ENCODE measurements at regions not wholly inside any gene's neighbourhood (a gene's known extent, or its start where the extent isn't known, plus 50 kb on each side); places are given as distances from the start of the nearest gene placed in this dataset.
"Not testable (repeated sequence)": the region's sequence is repeated elsewhere in the genome, so short reads cannot be mapped to it uniquely, and the experiment has no call there.

- Histone ChIP-seq H3K9me3 (ENCODE audit: control insufficient read depth in 1 of 2, low read length in 2 of 2) (no peaks in the 10 kb centered on the region), H3K27me3 (ENCODE audit: low read depth, low read length) (no peaks in the 10 kb centered on the region), H3K4me1 (ENCODE audit: control insufficient read depth in 1 of 2, insufficient read depth in 2 of 2, low read length in 2 of 2) (no peaks in the 10 kb centered on the region), H3K36me3 (ENCODE audit: control insufficient read depth in 1 of 2, insufficient read depth in 2 of 2, low read length in 2 of 2) (no peaks in the 10 kb centered on the region), H3K27ac (ENCODE audit: low read length) (no peak overlapping the region), H3K4me3 (ENCODE audit: low read depth in 1 of 2, low read length in 2 of 2) (no peak overlapping the region)
Measured at GRCh38 chr10:3568983-3569382, 216.0 kb downstream of the KLF6 start.

GRCh38 chr10:3568392-3568791 lies 216.6 kb downstream of the KLF6 start:
- no peaks in the 10 kb centered on the region for H3K27me3 ChIP-seq (ENCODE audit: low read depth, low read length)
- no peak overlapping the region for H3K27ac ChIP-seq (ENCODE audit: low read length)
- no peak overlapping the region for H3K4me3 ChIP-seq (ENCODE audit: low read depth in 1 of 2, low read length in 2 of 2)
- no peaks in the 10 kb centered on the region for H3K36me3 ChIP-seq (ENCODE audit: control insufficient read depth in 1 of 2, insufficient read depth in 2 of 2, low read length in 2 of 2)
- H3K9me3 ChIP-seq (ENCODE audit: control insufficient read depth in 1 of 2, low read length in 2 of 2) = no peaks in the 10 kb centered on the region
- no peaks in the 10 kb centered on the region for H3K4me1 ChIP-seq (ENCODE audit: control insufficient read depth in 1 of 2, insufficient read depth in 2 of 2, low read length in 2 of 2)

- H3K9me3 ChIP-seq (ENCODE audit: control insufficient read depth in 1 of 2, low read length in 2 of 2) = no peaks in the 10 kb centered on the region
- H3K27me3 ChIP-seq (ENCODE audit: low read depth, low read length) = no peaks in the 10 kb centered on the region
- H3K27ac ChIP-seq (ENCODE audit: low read length) = no peak overlapping the region
- H3K4me1 ChIP-seq (ENCODE audit: control insufficient read depth in 1 of 2, insufficient read depth in 2 of 2, low read length in 2 of 2) = no peaks in the 10 kb centered on the region
- no peak overlapping the region for H3K4me3 ChIP-seq (ENCODE audit: low read depth in 1 of 2, low read length in 2 of 2)
- no peaks in the 10 kb centered on the region for H3K36me3 ChIP-seq (ENCODE audit: control insufficient read depth in 1 of 2, insufficient read depth in 2 of 2, low read length in 2 of 2)
Measured at GRCh38 chr10:3567291-3567963, 217.6 kb downstream of the KLF6 start.

- no peaks in the 10 kb centered on the region for H3K36me3 ChIP-seq (ENCODE audit: control insufficient read depth in 1 of 2, insufficient read depth in 2 of 2, low read length in 2 of 2)
- no peaks in the 10 kb centered on the region for H3K9me3 ChIP-seq (ENCODE audit: control insufficient read depth in 1 of 2, low read length in 2 of 2)
- H3K4me1 ChIP-seq (ENCODE audit: control insufficient read depth in 1 of 2, insufficient read depth in 2 of 2, low read length in 2 of 2) = no peaks in the 10 kb centered on the region
- no peaks in the 10 kb centered on the region for H3K27me3 ChIP-seq (ENCODE audit: low read depth, low read length)
- no peak overlapping the region for H3K27ac ChIP-seq (ENCODE audit: low read length)
- no peak overlapping the region for H3K4me3 ChIP-seq (ENCODE audit: low read depth in 1 of 2, low read length in 2 of 2)
Measured at GRCh38 chr10:3566627-3567026, 218.4 kb downstream of the KLF6 start.

- no peaks in the 10 kb centered on the region for H3K27me3 ChIP-seq (ENCODE audit: low read depth, low read length)
- H3K27ac ChIP-seq (ENCODE audit: low read length) = no peak overlapping the region
- no peak overlapping the region for H3K4me3 ChIP-seq (ENCODE audit: low read depth in 1 of 2, low read length in 2 of 2)
- H3K36me3 ChIP-seq (ENCODE audit: control insufficient read depth in 1 of 2, insufficient read depth in 2 of 2, low read length in 2 of 2) = no peaks in the 10 kb centered on the region
- H3K4me1 ChIP-seq (ENCODE audit: control insufficient read depth in 1 of 2, insufficient read depth in 2 of 2, low read length in 2 of 2) = no peaks in the 10 kb centered on the region
- H3K9me3 ChIP-seq (ENCODE audit: control insufficient read depth in 1 of 2, low read length in 2 of 2) = no peaks in the 10 kb centered on the region
Measured at GRCh38 chr10:3564346-3565002, 220.5 kb downstream of the KLF6 start.

- Histone ChIP-seq H3K9me3 (ENCODE audit: control insufficient read depth in 1 of 2, low read length in 2 of 2) (no peaks in the 10 kb centered on the region), H3K36me3 (ENCODE audit: control insufficient read depth in 1 of 2, insufficient read depth in 2 of 2, low read length in 2 of 2) (no peaks in the 10 kb centered on the region), H3K27me3 (ENCODE audit: low read depth, low read length) (no peaks in the 10 kb centered on the region), H3K4me3 (ENCODE audit: low read depth in 1 of 2, low read length in 2 of 2) (no peak overlapping the region), H3K27ac (ENCODE audit: low read length) (no peak overlapping the region), H3K4me1 (ENCODE audit: control insufficient read depth in 1 of 2, insufficient read depth in 2 of 2, low read length in 2 of 2) (no peaks in the 10 kb centered on the region)
Measured at GRCh38 chr10:3563298-3563697, 221.7 kb downstream of the KLF6 start.

GRCh38 chr10:3560628-3561027 lies 224.4 kb downstream of the KLF6 start:
- not testable (repeated sequence) for H3K4me3 ChIP-seq (ENCODE audit: low read depth in 1 of 2, low read length in 2 of 2); H3K36me3 ChIP-seq (ENCODE audit: control insufficient read depth in 1 of 2, insufficient read depth in 2 of 2, low read length in 2 of 2); H3K4me1 ChIP-seq (ENCODE audit: control insufficient read depth in 1 of 2, insufficient read depth in 2 of 2, low read length in 2 of 2); H3K9me3 ChIP-seq (ENCODE audit: control insufficient read depth in 1 of 2, low read length in 2 of 2); H3K27ac ChIP-seq (ENCODE audit: low read length); H3K27me3 ChIP-seq (ENCODE audit: low read depth, low read length)

- no peaks in the 10 kb centered on the region for H3K9me3 ChIP-seq (ENCODE audit: control insufficient read depth in 1 of 2, low read length in 2 of 2)
- H3K4me3 ChIP-seq (ENCODE audit: low read depth in 1 of 2, low read length in 2 of 2) = no peak overlapping the region
- H3K36me3 ChIP-seq (ENCODE audit: control insufficient read depth in 1 of 2, insufficient read depth in 2 of 2, low read length in 2 of 2) = no peaks in the 10 kb centered on the region
- H3K27me3 ChIP-seq (ENCODE audit: low read depth, low read length) = no peaks in the 10 kb centered on the region
- H3K4me1 ChIP-seq (ENCODE audit: control insufficient read depth in 1 of 2, insufficient read depth in 2 of 2, low read length in 2 of 2) = no peaks in the 10 kb centered on the region
- H3K27ac ChIP-seq (ENCODE audit: low read length) = no peak overlapping the region
Measured at GRCh38 chr10:3559527-3559926, 225.5 kb downstream of the KLF6 start.

GRCh38 chr10:3559011-3559410 lies 226.0 kb downstream of the KLF6 start:
- H3K27ac ChIP-seq (ENCODE audit: low read length) = no peak overlapping the region
- no peaks in the 10 kb centered on the region for H3K27me3 ChIP-seq (ENCODE audit: low read depth, low read length)
- no peaks in the 10 kb centered on the region for H3K36me3 ChIP-seq (ENCODE audit: control insufficient read depth in 1 of 2, insufficient read depth in 2 of 2, low read length in 2 of 2)
- no peaks in the 10 kb centered on the region for H3K9me3 ChIP-seq (ENCODE audit: control insufficient read depth in 1 of 2, low read length in 2 of 2)
- no peak overlapping the region for H3K4me3 ChIP-seq (ENCODE audit: low read depth in 1 of 2, low read length in 2 of 2)
- H3K4me1 ChIP-seq (ENCODE audit: control insufficient read depth in 1 of 2, insufficient read depth in 2 of 2, low read length in 2 of 2) = no peaks in the 10 kb centered on the region

- Histone ChIP-seq H3K27ac (ENCODE audit: low read length) (peak overlapping the region; percentile 45), H3K4me3 (ENCODE audit: low read depth in 1 of 2, low read length in 2 of 2) (peak overlapping the region in 1 of 2 donors; percentile 30)
- H3K27me3 ChIP-seq (ENCODE audit: low read depth, low read length); H3K9me3 ChIP-seq (ENCODE audit: control insufficient read depth in 1 of 2, low read length in 2 of 2); H3K36me3 ChIP-seq (ENCODE audit: control insufficient read depth in 1 of 2, insufficient read depth in 2 of 2, low read length in 2 of 2); H3K4me1 ChIP-seq (ENCODE audit: control insufficient read depth in 1 of 2, insufficient read depth in 2 of 2, low read length in 2 of 2): not testable (repeated sequence)
Measured at GRCh38 chr10:3556191-3557017, 228.6 kb downstream of the KLF6 start.

- H3K4me1 ChIP-seq (ENCODE audit: control insufficient read depth in 1 of 2, insufficient read depth in 2 of 2, low read length in 2 of 2) = no peaks in the 10 kb centered on the region
- no peak overlapping the region for H3K4me3 ChIP-seq (ENCODE audit: low read depth in 1 of 2, low read length in 2 of 2)
- no peaks in the 10 kb centered on the region for H3K27me3 ChIP-seq (ENCODE audit: low read depth, low read length)
- H3K27ac ChIP-seq (ENCODE audit: low read length) = no peak overlapping the region
- H3K36me3 ChIP-seq (ENCODE audit: control insufficient read depth in 1 of 2, insufficient read depth in 2 of 2, low read length in 2 of 2) = no peaks in the 10 kb centered on the region
- H3K9me3 ChIP-seq (ENCODE audit: control insufficient read depth in 1 of 2, low read length in 2 of 2) = no peaks in the 10 kb centered on the region
Measured at GRCh38 chr10:3554121-3554522, 230.9 kb downstream of the KLF6 start.
